GM23248 (cell line): ENCODE measurements at regions not wholly inside any gene's neighbourhood (a gene's known extent, or its start where the extent isn't known, plus 50 kb on each side); places are given as distances from the start of the nearest gene placed in this dataset.
A peak's percentile ranks its signal among the peaks of the same experiment; 100 is the strongest.

Experiments used
- DNase-seq: peaks from one replicate; pipeline ENCODE4 v3.0.0-alpha.2; 2015
- H2AFZ ChIP-seq: fragments of 200-600 bp; sonication (generic); 2 replicates; pipeline ENCODE4 v1.6.1; 2016; ENCODE audit warnings: antibody characterized with exemption
- H3F3A ChIP-seq: fragments of 200-600 bp; sonication (generic); 2 replicates; pipeline ENCODE4 v1.6.1; 2016; ENCODE audit warnings: mild to moderate bottlenecking, antibody characterized with exemption, mixed run types; ENCODE audit not compliant: insufficient read depth
- H3K27ac ChIP-seq: fragments of 200-600 bp; sonication (generic); 2 replicates; pipeline ENCODE4 v1.5.1; 2016; ENCODE audit warnings: mild to moderate bottlenecking
- H3K27me3 ChIP-seq: fragments of 200-600 bp; sonication (generic); replicated peaks from 2 replicates; pipeline ENCODE4 v1.6.1; 2016; ENCODE audit warnings: mild to moderate bottlenecking; ENCODE audit not compliant: insufficient read depth
- H3K36me3 ChIP-seq: fragments of 200-600 bp; sonication (generic); 2 replicates; pipeline ENCODE4 v1.6.1; 2016; ENCODE audit warnings: low read depth, mild to moderate bottlenecking
- H3K4me1 ChIP-seq: fragments of 200-600 bp; sonication (generic); 2 replicates; pipeline ENCODE4 v1.6.1; 2016; ENCODE audit warnings: mild to moderate bottlenecking; ENCODE audit not compliant: insufficient read depth
- H3K4me2 ChIP-seq: fragments of 200-600 bp; sonication (generic); one replicate; pipeline ENCODE4 v1.6.1; 2016; ENCODE audit warnings: mild to moderate bottlenecking; ENCODE audit not compliant: unreplicated experiment
- H3K4me3 ChIP-seq: fragments of 200-600 bp; sonication (generic); 2 replicates; pipeline ENCODE4 v1.5.1; 2016; ENCODE audit warnings: mild to moderate bottlenecking
- H3K79me2 ChIP-seq: fragments of 200-600 bp; sonication (generic); 2 replicates; pipeline ENCODE4 v1.6.1; 2016; ENCODE audit warnings: mild to moderate bottlenecking; ENCODE audit not compliant: insufficient read depth
- H3K9ac ChIP-seq: fragments of 200-600 bp; sonication (generic); 2 replicates; pipeline ENCODE4 v1.6.1; 2016; ENCODE audit warnings: mild to moderate bottlenecking
- H3K9me2 ChIP-seq: fragments of 200-600 bp; sonication (generic); 2 replicates; pipeline ENCODE4 v1.6.1; 2016; ENCODE audit warnings: mixed run types, mild to moderate bottlenecking, moderate library complexity; ENCODE audit not compliant: insufficient read depth
- H3K9me3 ChIP-seq: fragments of 200-600 bp; sonication (generic); one replicate; pipeline ENCODE4 v1.6.1; 2017; ENCODE audit warnings: low read depth
- H4K20me1 ChIP-seq: fragments of 200-600 bp; sonication (generic); 2 replicates; pipeline ENCODE4 v1.6.0; 2016; ENCODE audit not compliant: insufficient read depth
- EZH2 ChIP-seq: fragments of 200-600 bp; sonication (generic); IDR thresholded peaks from 2 replicates; pipeline ENCODE4 v1.6.1; 2018; ENCODE audit warnings: antibody characterized with exemption, mild to moderate bottlenecking; ENCODE audit not compliant: insufficient read depth, poor library complexity, severe bottlenecking
- EZH2phosphoT487 ChIP-seq: fragments of 200-600 bp; sonication (generic); IDR thresholded peaks from 2 replicates; pipeline ENCODE4 v1.6.1; 2018; ENCODE audit warnings: antibody characterized with exemption, moderate library complexity, mild to moderate bottlenecking, low read depth; ENCODE audit not compliant: insufficient read depth
- WGBS, 2 experiments: methylation state at CpG; one replicate each; pipeline ENCODE4 v1.1.6; 2015 to 2017; ENCODE audit warnings: low lambda C conversion rate in 2 of 2, low coverage in 1 of 2; ENCODE audit errors: missing lambda C conversion rate in 2 of 2; 5-methylcytosine and 5-hydroxymethylcytosine counted together
- in situ Hi-C: fragments of 300-500 bp; cut with MboI; formaldehyde crosslinking; loops from 2 replicates; pipeline ENCODE4 v1.15.0; 2020

DNA sequence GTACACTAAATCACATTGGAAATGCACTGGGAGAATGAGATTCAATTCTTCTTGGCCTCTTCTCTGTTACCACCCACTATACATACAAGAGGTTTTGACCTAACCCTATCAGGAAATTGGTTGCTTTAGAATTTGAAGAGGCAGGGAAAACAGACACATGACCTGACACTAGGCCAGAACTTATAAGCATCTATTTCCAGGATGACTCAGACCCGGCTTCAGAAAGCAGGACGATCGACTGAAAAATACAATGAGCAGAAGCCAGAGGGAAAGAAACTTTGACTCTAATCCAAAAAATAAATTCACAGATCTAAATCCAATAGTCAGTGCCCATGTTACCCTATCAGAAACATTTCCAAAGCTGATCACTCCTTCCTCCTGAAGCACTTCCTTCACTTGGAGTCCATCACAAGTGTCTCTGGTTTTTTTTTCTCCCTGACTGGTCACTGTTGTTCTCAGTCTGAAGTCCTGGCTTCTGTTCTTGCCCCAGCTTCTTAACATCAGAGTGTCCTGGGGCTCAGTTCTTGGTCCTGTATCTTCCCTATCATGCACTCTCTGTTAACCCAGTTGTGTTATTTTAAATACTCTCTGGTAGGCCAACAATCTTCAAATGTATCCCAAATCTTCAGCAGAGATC is 133.6 kb downstream of the P2RY1 start:
- no peaks in the 10 kb centered on the region for H3K36me3 ChIP-seq
- H3K9me2 ChIP-seq: no peaks in the 10 kb centered on the region
- peaks cover 31% of the 10 kb centered on the region for H3K4me1 ChIP-seq
- H3K9me3 ChIP-seq: peaks cover 3% of the 10 kb centered on the region
- H3K4me3 ChIP-seq: no peak overlapping the region
- in situ Hi-C loops: no loop called here
- peak overlapping the region; percentile 66 for H3K27ac ChIP-seq
- no peaks in the 10 kb centered on the region for H4K20me1 ChIP-seq
- no peak overlapping the region for H3K9ac ChIP-seq
- peak; percentile 87 for DNase-seq
- peaks cover 18% of the 10 kb centered on the region for H3F3A ChIP-seq
- WGBS, 2 experiments: 3 to 6% methylated on average over 3 of the region's 3 CpGs
- H3K4me2 ChIP-seq: peak overlapping the region; percentile 14
- H2AFZ ChIP-seq: peak overlapping the region; percentile 69
- no peaks in the 10 kb centered on the region for H3K79me2 ChIP-seq
- no peaks in the 10 kb centered on the region for H3K27me3 ChIP-seq
- TF ChIP-seq EZH2: no peak
- TF ChIP-seq EZH2phosphoT487: no peak

DNA sequence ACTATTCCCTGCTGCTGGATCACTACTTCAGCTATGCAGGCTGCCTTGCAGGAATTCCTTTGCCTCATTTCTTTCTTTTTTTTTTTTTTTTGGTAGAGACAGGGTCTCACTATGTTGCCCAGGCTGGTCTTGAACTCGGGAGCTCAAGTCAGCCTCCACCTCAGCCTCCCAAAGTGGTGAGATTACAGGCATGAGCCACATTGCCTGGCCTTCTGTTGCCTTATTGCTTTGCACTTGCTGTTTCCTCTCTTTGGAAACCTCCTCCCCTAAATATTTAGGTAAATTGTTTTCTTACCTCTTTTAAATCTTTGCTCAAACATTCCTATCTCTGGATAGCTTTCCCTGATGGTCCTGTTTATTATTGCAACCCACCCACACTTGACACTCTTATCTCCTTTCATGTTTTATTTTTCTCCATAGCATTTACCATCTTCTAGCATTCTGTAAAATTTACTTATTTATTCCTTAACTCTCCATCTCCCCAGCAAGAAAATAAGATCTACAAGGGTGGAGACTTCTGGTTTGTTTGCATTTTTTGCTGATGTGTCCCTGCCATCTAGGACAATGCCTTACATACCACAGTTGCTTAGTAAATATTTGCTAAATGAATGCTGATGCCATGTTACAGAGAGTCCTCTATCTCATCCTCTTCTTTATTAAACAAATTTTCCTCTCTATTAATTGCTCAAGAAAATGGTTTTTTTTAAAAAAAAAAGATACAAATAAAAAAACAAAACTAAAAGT is 134.8 kb downstream of the P2RY1 start:
- Histone ChIP-seq H3K27ac (peak overlapping the region; percentile 66), H3K9ac (peak overlapping the region; percentile 9; the same call in 1 of the 2 replicates), H3K27me3 (no peaks in the 10 kb centered on the region), H2AFZ (peak overlapping the region; percentile 69), H3K9me2 (no peaks in the 10 kb centered on the region), H3K4me2 (peak overlapping the region; percentile 57), H4K20me1 (no peaks in the 10 kb centered on the region), H3F3A (peaks cover 18% of the 10 kb centered on the region), H3K9me3 (peaks cover 3% of the 10 kb centered on the region), H3K36me3 (no peaks in the 10 kb centered on the region), H3K79me2 (no peaks in the 10 kb centered on the region), H3K4me3 (0 out of 2 replicates have a peak overlapping the region, but pooled peaks have one; percentile 14), H3K4me1 (peaks cover 31% of the 10 kb centered on the region)
- 93 to 100% methylated on average over 1 of the region's 1 CpG for WGBS, 2 experiments
- DNase-seq: peak; percentile 83
- in situ Hi-C loops: no loop called here
- no peak for TF ChIP-seq EZH2phosphoT487

DNA sequence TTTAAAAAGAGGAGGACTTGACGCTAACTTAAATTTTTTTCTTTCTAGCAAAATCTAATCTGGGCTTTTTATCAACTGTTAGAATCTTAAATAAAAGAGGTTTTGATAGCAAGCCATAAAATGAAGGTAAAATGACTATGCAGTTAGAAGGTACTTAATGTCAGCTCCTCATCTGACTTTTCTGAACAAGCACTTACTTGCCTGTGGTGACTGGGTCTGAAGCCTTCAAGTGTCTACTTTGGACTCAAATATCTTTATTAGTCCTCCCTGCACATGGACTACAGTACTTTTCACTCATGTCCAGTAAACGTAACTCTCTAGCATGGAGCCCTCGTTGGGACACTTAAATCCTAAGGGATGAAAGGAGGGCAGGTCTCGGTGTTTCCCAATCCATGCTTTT is 135.9 kb downstream of the P2RY1 start:
- Histone ChIP-seq H3K9me2 (no peaks in the 10 kb centered on the region), H3K4me1 (peaks cover 31% of the 10 kb centered on the region), H4K20me1 (no peaks in the 10 kb centered on the region), H3K79me2 (no peaks in the 10 kb centered on the region), H3K9ac (no peak overlapping the region), H3K4me3 (no peak overlapping the region), H3K4me2 (no peak overlapping the region), H3K36me3 (no peaks in the 10 kb centered on the region), H3K27me3 (no peaks in the 10 kb centered on the region), H3F3A (peaks cover 18% of the 10 kb centered on the region), H3K9me3 (peaks cover 3% of the 10 kb centered on the region), H2AFZ (peak overlapping the region; percentile 37; the same call in 1 of the 2 replicates), H3K27ac (no peak overlapping the region)
- WGBS, 2 experiments: 95 to 98% methylated on average over 4 of the region's 4 CpGs
- TF ChIP-seq EZH2phosphoT487 (no peak), EZH2 (no peak)
- no peak for DNase-seq
- in situ Hi-C loops: no loop called here

DNA sequence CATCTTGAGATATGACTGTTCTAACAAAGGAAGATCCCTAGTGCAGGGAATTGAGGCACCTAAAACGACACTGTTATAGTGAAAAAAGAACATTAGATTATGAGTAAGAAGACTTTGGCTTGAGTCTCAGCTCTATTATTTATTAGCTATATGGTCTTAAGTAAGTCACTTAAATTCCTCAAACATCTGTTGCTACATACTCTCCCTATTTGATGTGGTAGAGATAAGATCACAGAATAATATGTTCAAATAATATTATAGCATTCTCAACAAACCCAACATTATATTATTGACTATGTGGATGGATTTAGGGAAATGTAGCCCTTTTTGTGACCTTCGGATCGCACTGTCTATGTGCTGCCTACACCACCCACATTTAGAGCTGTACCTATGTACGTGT is 136.9 kb downstream of the P2RY1 start:
- in situ Hi-C loops: no loop called here
- no peak for DNase-seq
- no peak overlapping the region for H3K9ac ChIP-seq

More for the DNA sequence above, 136.9 kb downstream of the P2RY1 start:
- Histone ChIP-seq H3K9me2 (no peaks in the 10 kb centered on the region), H3F3A (peaks cover 18% of the 10 kb centered on the region), H4K20me1 (no peaks in the 10 kb centered on the region), H2AFZ (no peak overlapping the region), H3K27me3 (no peaks in the 10 kb centered on the region), H3K9me3 (no peaks in the 10 kb centered on the region), H3K4me3 (no peak overlapping the region), H3K4me1 (peaks cover 31% of the 10 kb centered on the region), H3K4me2 (no peak overlapping the region), H3K27ac (no peak overlapping the region), H3K36me3 (no peaks in the 10 kb centered on the region), H3K79me2 (no peaks in the 10 kb centered on the region)
- TF ChIP-seq EZH2phosphoT487: no peak
- WGBS, 2 experiments: 78 to 88% methylated on average over 4 of the region's 4 CpGs
